HG02798 (cell line): ENCODE measurements at regions not wholly inside any gene's neighbourhood (a gene's known extent, or its start where the extent isn't known, plus 50 kb on each side); places are given as distances from the start of the nearest gene placed in this dataset.
"Not testable (repeated sequence)": the region's sequence is repeated elsewhere in the genome, so short reads cannot be mapped to it uniquely, and the experiment has no call there.

Source experiments
- ATAC-seq: cut with Tn5 transposase; IDR thresholded peaks from one replicate; pipeline ENCODE4 v1.9.1; 2021; ENCODE audit warnings: mild to moderate bottlenecking; ENCODE audit not compliant: unreplicated experiment, poor library complexity

GRCh38 chr16:88260881-88261665 is 121.7 kb upstream of the ZNF469 start:
- ATAC-seq = not testable (repeated sequence)

- not testable (repeated sequence) for ATAC-seq
These were observed 120.7 kb upstream of the ZNF469 start for GRCh38 chr16:88261814-88262605.

GRCh38 chr16:88262858-88263563 is 119.7 kb upstream of the ZNF469 start:
- ATAC-seq = not testable (repeated sequence)

- not testable (repeated sequence) for ATAC-seq
These were observed 119.0 kb upstream of the ZNF469 start for GRCh38 chr16:88263681-88264287.

- peak; percentile 72 for ATAC-seq
These were observed 118.0 kb upstream of the ZNF469 start for GRCh38 chr16:88264641-88265285.

GRCh38 chr16:88265286-88265938 is 117.3 kb upstream of the ZNF469 start:
- peak; percentile 23 for ATAC-seq

GRCh38 chr16:88266036-88266435 is 116.7 kb upstream of the ZNF469 start:
- ATAC-seq = not testable (repeated sequence)

GRCh38 chr16:88266935-88267551 is 115.7 kb upstream of the ZNF469 start:
- ATAC-seq = not testable (repeated sequence)

GRCh38 chr16:88268186-88268970 is 114.4 kb upstream of the ZNF469 start:
- ATAC-seq = not testable (repeated sequence)

GRCh38 chr16:88270171-88270790 is 112.5 kb upstream of the ZNF469 start:
- ATAC-seq = not testable (repeated sequence)

- not testable (repeated sequence) for ATAC-seq
These were observed 111.5 kb upstream of the ZNF469 start for GRCh38 chr16:88271296-88271695.

- ATAC-seq = not testable (repeated sequence)
These were observed 111.0 kb upstream of the ZNF469 start for GRCh38 chr16:88271776-88272175.

GRCh38 chr16:88272437-88272836 is 110.3 kb upstream of the ZNF469 start:
- not testable (repeated sequence) for ATAC-seq

- ATAC-seq = not testable (repeated sequence)
These were observed 108.5 kb upstream of the ZNF469 start for GRCh38 chr16:88274126-88274750.

GRCh38 chr16:88274847-88275246 is 107.9 kb upstream of the ZNF469 start:
- no peak for ATAC-seq

- ATAC-seq = not testable (repeated sequence)
These were observed 107.2 kb upstream of the ZNF469 start for GRCh38 chr16:88275336-88276122.
